ENCODE measurements at regions not wholly inside any gene's neighbourhood (a gene's known extent, or its start where the extent isn't known, plus 50 kb on each side); places are given as distances from the start of the nearest gene placed in this dataset.

- TF ChIP-seq PRDM15 (CRISPR knock-in tag; IDR thresholded peaks at IDR 0.05) (no peak), RFX5 (IDR thresholded peaks at IDR 0.05; ENCODE audit: low read depth, low read length) (no peak), PKNOX1 (IDR thresholded peaks at IDR 0.05) (no peak), FOS (IDR thresholded peaks at IDR 0.05; ENCODE audit: borderline replicate concordance, extremely low read depth, insufficient read length) (no peak), CTCF (IDR thresholded peaks at IDR 0.05 in 2 of 3, conservative IDR thresholded peaks at IDR 0.05 in 1 of 3; ENCODE audit: control insufficient read depth in 2 of 3, extremely low read depth in 1 of 3, insufficient read depth in 1 of 3, low read depth in 3 of 3, low read length in 3 of 3) (no peak), BHLHE40 (IDR thresholded peaks at IDR 0.05; ENCODE audit: borderline replicate concordance in 1 of 2, low read depth in 2 of 2, low read length in 1 of 2) (no peak), EP300 (IDR thresholded peaks at IDR 0.05; ENCODE audit: borderline replicate concordance in 1 of 2, control insufficient read depth in 1 of 2, low read depth in 2 of 2, low read length in 2 of 2) (no peak), CREB1 (IDR thresholded peaks at IDR 0.05; ENCODE audit: low read depth) (no peak), POLR2AphosphoS5 (IDR thresholded peaks at IDR 0.05; ENCODE audit: low read length) (no peak)
Observed at GRCh38 chr13:30829833-30830637, 76.0 kb upstream of the MEDAG start.

All from GM12878 (cell line).